ENCODE measurements at regions not wholly inside any gene's neighbourhood (a gene's known extent, or its start where the extent isn't known, plus 50 kb on each side); places are given as distances from the start of the nearest gene placed in this dataset.

DNA sequence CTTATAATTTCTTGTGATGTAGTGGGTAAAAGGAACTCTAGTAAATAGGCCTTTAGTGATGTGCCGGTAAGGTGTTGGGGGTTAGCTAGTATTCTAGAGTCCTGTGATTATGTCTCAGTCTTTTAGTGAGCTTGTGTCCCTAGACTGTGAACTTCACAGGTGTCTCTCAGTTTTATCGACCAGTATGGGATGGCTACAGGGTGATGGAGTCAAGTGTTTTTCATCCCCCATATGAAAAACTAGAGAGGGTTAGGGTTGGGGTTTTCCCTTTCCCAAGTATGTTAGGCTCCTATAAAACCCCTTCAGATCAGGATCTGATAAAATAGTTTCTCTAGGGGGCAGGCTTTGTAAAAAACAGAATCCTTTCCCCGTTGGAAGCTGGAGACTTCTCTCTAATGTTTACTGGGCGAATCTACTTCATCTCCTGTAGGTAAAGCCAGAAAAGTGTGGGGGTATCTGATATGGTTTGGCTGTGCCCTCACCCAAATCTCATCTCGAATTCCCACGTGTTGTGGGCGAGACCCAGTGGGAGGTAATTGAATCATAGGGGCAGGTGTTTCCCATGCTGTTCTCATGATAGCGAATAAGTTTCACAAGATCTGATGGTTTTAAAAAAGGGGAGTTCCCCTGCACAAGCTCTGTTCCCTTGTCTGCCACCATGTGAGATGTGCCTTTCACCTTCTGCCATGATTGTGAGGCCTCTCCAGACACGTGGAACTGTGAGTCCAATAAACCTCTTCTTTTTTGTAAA, 120.8 kb downstream of the DTHD1 start:
- H3K27ac Mint-ChIP-seq (ENCODE audit: unreplicated experiment), result no peak overlapping the region
- Histone ChIP-seq H3K4me3 (ENCODE audit: insufficient read depth, low read depth, low read length) (no peak overlapping the region), H3K79me2 (ENCODE audit: insufficient read depth, low read length) (no peaks in the 10 kb centered on the region), H3K4me1 (ENCODE audit: insufficient read depth, low read length) (no peaks in the 10 kb centered on the region), H3K36me3 (ENCODE audit: insufficient read depth, low read length) (no peaks in the 10 kb centered on the region), H3K9ac (ENCODE audit: low read length) (no peak overlapping the region), H3K9me3 (ENCODE audit: insufficient read depth, low read depth, low read length) (no peaks in the 10 kb centered on the region), H3K27me3 (ENCODE audit: insufficient read depth, low read length) (no peaks in the 10 kb centered on the region), H2AFZ (ENCODE audit: low read depth, low read length) (no peak overlapping the region), H4K20me1 (ENCODE audit: insufficient read depth, low read length) (no peaks in the 10 kb centered on the region), H3K27ac (ENCODE audit: low read depth, low read length) (no peak overlapping the region), H3K4me2 (ENCODE audit: low read length) (no peak overlapping the region)
- no peaks in the 10 kb centered on the region for H3K4me1 Mint-ChIP-seq (ENCODE audit: low read depth, unreplicated experiment)
- DNase-seq (ENCODE audit: low read depth), result no peak
- H3K27me3 Mint-ChIP-seq (ENCODE audit: low read depth, unreplicated experiment), result no peaks in the 10 kb centered on the region
- H3K9me3 Mint-ChIP-seq (ENCODE audit: unreplicated experiment), result no peaks in the 10 kb centered on the region
- no peak for FAIRE-seq
- no peak for TF ChIP-seq CTCF (IDR thresholded peaks at IDR 0.05; ENCODE audit: insufficient read depth, low read depth, low read length)
- no peak for TF ChIP-seq EZH2 (IDR thresholded peaks at IDR 0.05; ENCODE audit: insufficient read depth, low read length)
- H3K36me3 Mint-ChIP-seq (ENCODE audit: low read depth, unreplicated experiment), result no peaks in the 10 kb centered on the region
- H3K4me3 Mint-ChIP-seq (ENCODE audit: unreplicated experiment), result no peak overlapping the region

DNA sequence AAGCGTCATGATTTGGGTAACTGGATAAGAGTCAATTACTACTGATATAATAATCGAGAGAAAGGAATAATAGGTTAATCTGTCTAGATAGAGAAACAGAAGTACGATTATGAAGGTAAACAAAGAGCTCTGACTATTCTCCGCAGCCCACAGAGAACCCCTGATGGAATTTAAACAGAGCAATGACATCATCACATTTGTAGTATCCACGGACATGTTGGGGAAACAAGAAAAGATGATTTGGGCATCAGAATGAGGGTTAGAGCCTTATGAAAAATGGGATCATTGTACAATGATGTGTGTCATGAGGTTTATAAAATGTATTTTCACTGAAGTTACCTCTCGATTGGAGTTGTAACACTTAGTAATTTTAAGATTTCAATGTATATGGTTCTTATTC, 129.9 kb downstream of the DTHD1 start:
- Mint-ChIP-seq H3K9me3 (ENCODE audit: unreplicated experiment) (no peaks in the 10 kb centered on the region), H3K4me1 (ENCODE audit: low read depth, unreplicated experiment) (no peaks in the 10 kb centered on the region), H3K36me3 (ENCODE audit: low read depth, unreplicated experiment) (no peaks in the 10 kb centered on the region), H3K27me3 (ENCODE audit: low read depth, unreplicated experiment) (no peaks in the 10 kb centered on the region), H3K4me3 (ENCODE audit: unreplicated experiment) (no peak overlapping the region), H3K27ac (ENCODE audit: unreplicated experiment) (no peak overlapping the region)
- Histone ChIP-seq H3K9me3 (ENCODE audit: insufficient read depth, low read depth, low read length) (no peaks in the 10 kb centered on the region), H2AFZ (ENCODE audit: low read depth, low read length) (no peak overlapping the region), H3K27ac (ENCODE audit: low read depth, low read length) (no peak overlapping the region), H3K79me2 (ENCODE audit: insufficient read depth, low read length) (no peaks in the 10 kb centered on the region), H3K4me3 (ENCODE audit: insufficient read depth, low read depth, low read length) (no peak overlapping the region), H3K27me3 (ENCODE audit: insufficient read depth, low read length) (no peaks in the 10 kb centered on the region), H3K36me3 (ENCODE audit: insufficient read depth, low read length) (no peaks in the 10 kb centered on the region), H3K4me1 (ENCODE audit: insufficient read depth, low read length) (no peaks in the 10 kb centered on the region), H4K20me1 (ENCODE audit: insufficient read depth, low read length) (no peaks in the 10 kb centered on the region), H3K9ac (ENCODE audit: low read length) (no peak overlapping the region), H3K4me2 (ENCODE audit: low read length) (no peak overlapping the region)
- no peak for TF ChIP-seq CTCF (IDR thresholded peaks at IDR 0.05; ENCODE audit: insufficient read depth, low read depth, low read length)
- TF ChIP-seq EZH2 (IDR thresholded peaks at IDR 0.05; ENCODE audit: insufficient read depth, low read length), result no peak
- FAIRE-seq, result no peak
- DNase-seq (ENCODE audit: low read depth), result no peak

DNA sequence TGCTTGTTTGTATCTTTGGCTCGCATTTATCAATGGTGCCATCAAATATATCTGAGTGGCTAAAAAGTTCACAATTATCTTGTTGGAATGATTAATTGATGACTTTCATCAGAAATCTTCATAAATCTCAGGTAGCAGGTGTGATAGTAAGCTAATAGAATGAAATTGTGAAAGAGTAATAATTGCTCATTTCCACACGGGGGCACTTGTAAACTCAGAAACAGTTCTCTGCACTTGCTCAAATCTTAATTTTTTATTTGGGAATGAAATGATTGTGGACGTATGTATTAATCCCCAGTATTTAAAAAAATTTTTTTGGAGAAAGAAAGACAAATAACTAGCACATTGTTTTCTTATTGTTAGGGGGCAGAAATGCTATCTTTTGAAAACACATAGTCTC, 132.8 kb downstream of the DTHD1 start:
- TF ChIP-seq EZH2 (IDR thresholded peaks at IDR 0.05; ENCODE audit: insufficient read depth, low read length) (no peak), CTCF (IDR thresholded peaks at IDR 0.05; ENCODE audit: insufficient read depth, low read depth, low read length) (peak; percentile 7)
- no peak overlapping the region for H3K4me2 ChIP-seq (ENCODE audit: low read length)
- no peak overlapping the region for H3K4me3 Mint-ChIP-seq (ENCODE audit: unreplicated experiment)
- no peaks in the 10 kb centered on the region for H3K36me3 Mint-ChIP-seq (ENCODE audit: low read depth, unreplicated experiment)
- DNase-seq (ENCODE audit: low read depth) (no peak), FAIRE-seq (no peak)
- peaks cover 3% of the 10 kb centered on the region for H3K27me3 Mint-ChIP-seq (ENCODE audit: low read depth, unreplicated experiment)
- no peak overlapping the region for H2AFZ ChIP-seq (ENCODE audit: low read depth, low read length)
- H3K9ac ChIP-seq (ENCODE audit: low read length), result no peak overlapping the region
- H3K4me3 ChIP-seq (ENCODE audit: insufficient read depth, low read depth, low read length), result no peak overlapping the region
- H3K4me1 Mint-ChIP-seq (ENCODE audit: low read depth, unreplicated experiment), result no peaks in the 10 kb centered on the region
- no peaks in the 10 kb centered on the region for H3K36me3 ChIP-seq (ENCODE audit: insufficient read depth, low read length)
- no peaks in the 10 kb centered on the region for H3K4me1 ChIP-seq (ENCODE audit: insufficient read depth, low read length)
- H3K27me3 ChIP-seq (ENCODE audit: insufficient read depth, low read length), result no peaks in the 10 kb centered on the region
- H3K27ac Mint-ChIP-seq (ENCODE audit: unreplicated experiment), result no peak overlapping the region
- H3K79me2 ChIP-seq (ENCODE audit: insufficient read depth, low read length), result no peaks in the 10 kb centered on the region
- no peak overlapping the region for H3K27ac ChIP-seq (ENCODE audit: low read depth, low read length)
- H3K9me3 Mint-ChIP-seq (ENCODE audit: unreplicated experiment), result no peaks in the 10 kb centered on the region
- H3K9me3 ChIP-seq (ENCODE audit: insufficient read depth, low read depth, low read length), result no peaks in the 10 kb centered on the region
- no peaks in the 10 kb centered on the region for H4K20me1 ChIP-seq (ENCODE audit: insufficient read depth, low read length)
